SK-N-MC (cell line): ENCODE measurements at regions not wholly inside any gene's neighbourhood (a gene's known extent, or its start where the extent isn't known, plus 50 kb on each side); places are given as distances from the start of the nearest gene placed in this dataset.

ENCODE experiments used
- EZH2 ChIP-seq: fragments of 200-600 bp; sonication (generic); IDR thresholded peaks from one replicate; pipeline ENCODE4 v1.6.1; 2017; ENCODE audit warnings: antibody characterized with exemption
- POLR2AphosphoS5 ChIP-seq: IDR thresholded peaks from 2 replicates; pipeline ENCODE4 v1.6.1; 2012; ENCODE audit warnings: mild to moderate bottlenecking, low read depth, low read length, borderline replicate concordance

DNA sequence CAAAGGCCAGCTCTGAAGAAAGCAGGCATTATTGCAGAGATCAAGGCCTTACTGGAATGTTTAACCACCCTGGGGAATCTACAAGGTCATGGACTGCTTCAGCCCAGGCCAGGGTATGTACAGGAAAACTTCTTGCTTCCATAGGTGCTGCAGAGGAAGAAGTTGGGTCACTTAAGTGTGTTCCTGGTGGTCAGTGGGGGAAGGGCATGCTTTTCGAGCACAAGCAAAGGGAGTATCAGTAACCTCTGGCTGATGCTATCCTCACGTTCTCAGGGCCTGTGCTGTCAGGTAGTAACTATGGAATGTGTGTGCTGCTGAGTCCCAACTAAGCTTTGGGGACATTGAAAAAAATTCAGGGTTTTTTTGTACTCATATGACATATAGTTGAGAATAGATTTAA is 234.0 kb upstream of the SP4 start:
- TF ChIP-seq POLR2AphosphoS5: no peak
- no peak for TF ChIP-seq EZH2
